ENCODE measurements at regions not wholly inside any gene's neighbourhood (a gene's known extent, or its start where the extent isn't known, plus 50 kb on each side); places are given as distances from the start of the nearest gene placed in this dataset.

GRCh38 chr19:30128211-30128610, 186.2 kb downstream of the URI1 start:
- DNase-seq (ENCODE audit: low read depth), result no peak

- DNase-seq (ENCODE audit: low read depth), result no peak
Observed at GRCh38 chr19:30130356-30131122, 188.5 kb downstream of the URI1 start.

GRCh38 chr19:30131246-30131645, 189.2 kb downstream of the URI1 start:
- DNase-seq (ENCODE audit: low read depth), result no peak

GRCh38 chr19:30131722-30132291, 189.8 kb downstream of the URI1 start:
- no peak for DNase-seq (ENCODE audit: low read depth)

GRCh38 chr19:30132343-30133075, 190.5 kb downstream of the URI1 start:
- DNase-seq (ENCODE audit: low read depth), result no peak

GRCh38 chr19:30133803-30134202, 191.8 kb downstream of the URI1 start:
- DNase-seq (ENCODE audit: low read depth), result no peak

GRCh38 chr19:30135093-30135757, 193.2 kb downstream of the URI1 start:
- DNase-seq (ENCODE audit: low read depth), result no peak

- DNase-seq (ENCODE audit: low read depth), result no peak
Observed at GRCh38 chr19:30135797-30136196, 193.8 kb downstream of the URI1 start.

- DNase-seq (ENCODE audit: low read depth), result no peak
Observed at GRCh38 chr19:30136611-30137195, 194.7 kb downstream of the URI1 start.

GRCh38 chr19:30137747-30138146, 195.7 kb downstream of the URI1 start:
- no peak for DNase-seq (ENCODE audit: low read depth)

GRCh38 chr19:30144242-30144758, 202.3 kb downstream of the URI1 start:
- DNase-seq (ENCODE audit: low read depth), result no peak

GRCh38 chr19:30144802-30145201, 202.8 kb downstream of the URI1 start:
- DNase-seq (ENCODE audit: low read depth), result no peak

GRCh38 chr19:30145467-30145866, 203.4 kb downstream of the URI1 start:
- DNase-seq (ENCODE audit: low read depth), result no peak

- DNase-seq (ENCODE audit: low read depth), result no peak
Observed at GRCh38 chr19:30146346-30146745, 204.3 kb downstream of the URI1 start.

GRCh38 chr19:30148039-30148790, 206.2 kb downstream of the URI1 start:
- DNase-seq (ENCODE audit: low read depth), result no peak

- no peak for DNase-seq (ENCODE audit: low read depth)
Observed at GRCh38 chr19:30148803-30149202, 206.8 kb downstream of the URI1 start.

- no peak for DNase-seq (ENCODE audit: low read depth)
Observed at GRCh38 chr19:30149300-30149699, 207.3 kb downstream of the URI1 start.

- DNase-seq (ENCODE audit: low read depth), result no peak
Observed at GRCh38 chr19:30150626-30151025, 208.6 kb downstream of the URI1 start.

- no peak for DNase-seq (ENCODE audit: low read depth)
Observed at GRCh38 chr19:30151081-30151480, 209.0 kb downstream of the URI1 start.

- DNase-seq (ENCODE audit: low read depth), result no peak
Observed at GRCh38 chr19:30152510-30153291, 210.7 kb downstream of the URI1 start.
